Colonic mucosa (tissue), 4 donors: ENCODE measurements at regions not wholly inside any gene's neighbourhood (a gene's known extent, or its start where the extent isn't known, plus 50 kb on each side); places are given as distances from the start of the nearest gene placed in this dataset.

ENCODE experiments used
- DNase-seq: peaks from one replicate; pipeline ENCODE4 v3.0.0-alpha.2; 2020
- H3K27ac ChIP-seq: fragments of 200-600 bp; one replicate; pipeline ENCODE4 v1.8.0; 2021
- H3K27me3 ChIP-seq: fragments of 200-600 bp; one replicate; pipeline ENCODE4 v1.8.0; 2021
- H3K36me3 ChIP-seq: fragments of 200-600 bp; one replicate; pipeline ENCODE4 v1.8.0; 2021
- H3K4me1 ChIP-seq: fragments of 200-600 bp; one replicate; pipeline ENCODE4 v1.8.0; 2021; ENCODE audit warnings: mild to moderate bottlenecking
- H3K4me3 ChIP-seq: fragments of 200-600 bp; one replicate; pipeline ENCODE4 v1.8.0; 2021
- H3K9ac ChIP-seq, 2 donors: one replicate each; pipeline ENCODE4 v1.7.0; 2013; ENCODE audit warnings: control low read depth in 2 of 2, low read depth in 2 of 2, low read length in 2 of 2
- H3K9me3 ChIP-seq: fragments of 200-600 bp; one replicate; pipeline ENCODE4 v1.8.0; 2021
- CTCF ChIP-seq: fragments of 200-600 bp; IDR thresholded peaks from one replicate; pipeline ENCODE4 v1.8.0; 2022; ENCODE audit warnings: antibody characterized with exemption, mild to moderate bottlenecking
- intact Hi-C: fragments of 100-400 bp; cut with DNase I; formaldehyde crosslinking; loops from one replicate; pipeline ENCODE4 v1.14.1; 2022
- donor health status: healthy.
- donor health status: DM: no; HTN: no; CAD: no.
- donor health status: DM: no; HTN: no; CAD: no.

DNA sequence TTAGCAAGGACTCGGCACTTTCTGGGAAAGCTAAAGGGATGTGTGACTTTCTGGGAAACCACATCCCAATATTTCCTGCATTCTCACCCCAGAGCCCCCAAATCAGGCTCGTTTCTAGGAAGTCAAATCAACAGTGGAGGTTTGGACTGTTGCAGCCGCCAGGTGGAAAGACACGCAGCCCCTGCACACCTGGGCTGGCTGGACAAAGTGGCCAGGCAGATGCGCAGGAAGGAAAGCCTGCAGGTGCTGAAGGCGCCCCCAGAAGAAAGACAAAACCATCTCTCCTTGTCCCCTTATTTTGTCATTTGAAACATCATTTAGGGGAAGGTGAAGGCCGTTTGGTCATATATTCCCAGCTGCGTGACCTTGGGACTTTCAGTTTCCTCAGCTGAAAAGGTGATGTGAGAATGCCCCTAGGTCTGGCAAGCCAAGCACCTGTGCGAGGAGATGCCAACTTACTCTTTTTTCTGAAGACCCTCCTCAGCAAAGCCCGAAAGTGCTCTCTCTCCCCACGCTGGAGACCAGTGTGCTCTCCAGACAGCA, 97.9 kb upstream of the CPEB4 start:
- Histone ChIP-seq H3K9me3 (no peaks in the 10 kb centered on the region), H3K27ac (no peak overlapping the region), H3K4me1 (no peaks in the 10 kb centered on the region), H3K9ac (no peak overlapping the region), H3K27me3 (no peaks in the 10 kb centered on the region), H3K4me3 (no peak overlapping the region), H3K36me3 (no peaks in the 10 kb centered on the region)
- DNase-seq, result no peak
- TF ChIP-seq CTCF, result no peak
- intact Hi-C loops, result no loop called here

DNA sequence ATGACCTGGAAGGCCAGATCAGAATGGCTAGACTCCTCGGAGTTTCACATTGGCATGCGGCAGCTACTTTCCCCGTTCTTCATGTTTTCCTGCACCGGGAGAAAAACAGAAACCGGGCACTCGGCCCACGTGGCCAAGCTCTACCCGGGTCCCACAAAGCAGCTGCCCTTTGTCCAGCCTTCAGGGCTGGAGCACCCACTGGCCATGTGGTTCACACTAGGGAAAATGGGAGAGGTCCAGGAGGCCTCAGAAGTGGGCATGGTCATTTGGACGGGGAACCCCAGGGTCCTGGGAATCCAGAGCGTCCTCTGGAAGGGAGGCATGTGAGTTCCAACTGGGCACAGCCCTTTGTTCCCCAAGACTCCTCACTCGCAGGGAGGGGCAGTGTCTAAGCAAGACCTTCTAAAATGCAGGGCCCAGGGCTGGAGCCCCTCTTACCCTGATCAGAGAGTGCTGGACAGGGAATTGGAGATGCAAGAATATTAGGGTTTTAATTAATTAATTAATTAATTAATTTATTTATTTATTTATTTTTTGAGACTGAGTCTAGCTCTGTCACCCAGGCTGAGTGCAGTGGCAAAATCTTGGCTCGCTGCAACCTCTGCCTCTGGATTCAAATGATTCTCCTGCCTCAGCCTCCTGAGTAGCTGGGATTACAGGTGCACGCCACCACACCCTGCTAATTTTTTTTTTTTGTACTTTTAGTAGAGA, 97.2 kb upstream of the CPEB4 start:
- no peak for TF ChIP-seq CTCF
- H3K9me3 ChIP-seq, result no peaks in the 10 kb centered on the region
- peak overlapping the region; percentile 36 for H3K27ac ChIP-seq
- no peak for DNase-seq
- no peak overlapping the region for H3K4me3 ChIP-seq
- H3K27me3 ChIP-seq, result no peaks in the 10 kb centered on the region
- H3K9ac ChIP-seq, result no peak overlapping the region
- no peaks in the 10 kb centered on the region for H3K36me3 ChIP-seq
- intact Hi-C loops, result no loop called here
- no peaks in the 10 kb centered on the region for H3K4me1 ChIP-seq

DNA sequence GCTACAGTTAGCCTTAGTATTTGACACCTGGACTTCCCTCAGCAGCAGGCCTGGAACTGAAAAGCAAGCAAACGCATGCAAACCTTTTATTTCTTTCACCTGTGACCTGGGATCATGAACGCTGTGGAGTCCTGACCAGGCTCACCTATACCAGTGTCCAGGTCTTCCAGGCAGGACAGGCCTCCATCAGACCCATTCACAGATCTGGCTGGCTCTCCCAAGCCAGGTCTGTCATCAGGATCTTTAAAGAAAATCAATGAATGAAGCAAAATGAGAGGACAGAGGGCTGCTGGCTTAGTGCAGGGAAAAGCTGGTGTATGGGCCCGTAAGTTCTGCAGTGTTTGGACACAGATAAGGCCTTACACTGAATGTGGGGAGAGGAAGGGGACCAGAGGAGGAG, 96.3 kb upstream of the CPEB4 start:
- intact Hi-C loops, result no loop called here
- no peaks in the 10 kb centered on the region for H3K9me3 ChIP-seq
- no peak overlapping the region for H3K4me3 ChIP-seq
- no peaks in the 10 kb centered on the region for H3K4me1 ChIP-seq
- peak overlapping the region; percentile 36 for H3K27ac ChIP-seq
- TF ChIP-seq CTCF, result no peak
- H3K9ac ChIP-seq, result no peak overlapping the region
- no peaks in the 10 kb centered on the region for H3K27me3 ChIP-seq
- no peak for DNase-seq
- no peaks in the 10 kb centered on the region for H3K36me3 ChIP-seq

DNA sequence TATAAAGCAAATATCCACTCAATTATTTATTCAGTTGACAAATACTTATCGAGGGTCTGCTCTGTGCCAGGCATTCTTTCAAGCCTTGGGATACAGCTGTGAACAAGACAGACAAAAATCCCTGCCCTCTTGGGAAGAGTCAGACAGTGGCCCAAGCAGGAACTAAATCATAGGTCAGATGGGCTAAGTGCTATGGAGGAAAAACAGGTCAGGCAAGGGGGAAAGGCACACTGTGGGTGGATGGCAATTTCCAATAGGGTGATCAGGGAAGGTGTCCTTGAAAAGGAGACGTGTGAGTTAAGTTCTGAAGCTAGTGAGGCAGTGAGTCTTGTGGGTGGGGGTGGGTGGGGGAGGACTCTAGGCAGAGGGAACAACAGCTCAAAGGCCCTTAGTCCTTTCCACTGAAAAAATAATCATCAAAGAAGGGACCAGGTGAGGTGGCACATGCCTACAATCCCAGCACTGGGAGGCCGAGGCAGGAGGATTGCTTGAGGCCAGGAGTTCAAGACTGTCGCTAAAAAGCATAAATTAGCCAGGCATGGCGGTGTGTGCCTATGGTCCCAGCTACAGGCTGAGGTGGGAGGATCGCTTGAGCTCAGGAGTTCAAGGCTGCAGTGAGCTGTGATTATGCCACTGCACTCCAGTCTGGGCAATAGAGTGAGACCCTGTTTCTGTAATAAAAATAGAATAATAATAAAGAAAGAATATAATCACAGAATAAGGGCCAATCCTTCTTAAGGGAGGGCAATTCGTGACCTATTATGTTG, 95.2 kb upstream of the CPEB4 start:
- no peaks in the 10 kb centered on the region for H3K9me3 ChIP-seq
- DNase-seq, result no peak
- H3K4me3 ChIP-seq, result no peak overlapping the region
- intact Hi-C loops, result no loop called here
- no peaks in the 10 kb centered on the region for H3K36me3 ChIP-seq
- H3K27me3 ChIP-seq, result no peaks in the 10 kb centered on the region
- no peak overlapping the region for H3K9ac ChIP-seq
- TF ChIP-seq CTCF, result no peak
- H3K4me1 ChIP-seq, result no peaks in the 10 kb centered on the region
- peak overlapping the region; percentile 78 for H3K27ac ChIP-seq

GRCh38 chr5:173793648-173794548, 94.3 kb upstream of the CPEB4 start:
- H3K4me1 ChIP-seq, result no peaks in the 10 kb centered on the region
- H3K36me3 ChIP-seq, result no peaks in the 10 kb centered on the region
- H3K4me3 ChIP-seq, result no peak overlapping the region
- H3K9me3 ChIP-seq, result no peaks in the 10 kb centered on the region
- TF ChIP-seq CTCF, result no peak
- peak; percentile 94 for DNase-seq
- intact Hi-C loops, result no loop called here
- H3K27me3 ChIP-seq, result no peaks in the 10 kb centered on the region
- peak overlapping the region in 1 of 2 donors; percentile 63 for H3K9ac ChIP-seq
- H3K27ac ChIP-seq, result peak overlapping the region; percentile 78
